ENCODE measurements at regions not wholly inside any gene's neighbourhood (a gene's known extent, or its start where the extent isn't known, plus 50 kb on each side); places are given as distances from the start of the nearest gene placed in this dataset.

DNA sequence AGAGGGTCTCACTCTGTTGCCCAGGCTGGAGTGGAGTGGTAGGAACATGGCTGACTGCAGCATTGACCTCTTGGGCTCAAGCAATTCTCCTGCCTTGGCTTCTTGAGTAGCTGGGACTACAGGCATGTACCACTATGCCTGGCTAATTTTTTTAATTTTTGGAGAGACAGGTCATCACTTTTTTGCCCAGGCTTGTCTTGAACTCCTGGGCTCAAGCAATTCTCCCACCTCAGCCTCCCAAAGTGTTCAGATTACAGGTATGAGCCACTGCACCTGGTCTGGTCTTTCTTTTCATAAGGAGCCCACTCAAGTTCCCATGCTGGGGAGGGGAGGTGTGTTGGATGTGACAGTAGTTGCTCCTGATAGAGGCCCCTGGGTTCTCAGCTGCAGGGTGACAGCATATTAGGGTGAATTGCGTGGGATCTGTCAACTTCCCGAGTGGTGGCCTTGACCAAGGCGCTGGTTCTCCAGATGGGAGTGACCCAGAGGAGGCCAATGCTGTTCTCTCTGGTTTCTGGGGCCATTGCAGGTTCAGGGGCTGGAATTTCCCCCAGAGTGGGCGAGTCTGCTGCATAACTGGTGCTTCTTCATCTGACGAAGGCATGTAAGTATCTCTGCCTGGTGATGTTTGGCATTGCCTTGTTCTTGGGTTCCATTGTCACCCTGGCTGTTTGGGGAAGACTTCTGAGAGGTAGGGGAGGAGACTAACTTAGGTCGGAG lies 52.4 kb upstream of the ESRRB start:
- ATAC-seq: no peak
- H3K9me3 Mint-ChIP-seq: no peaks in the 10 kb centered on the region
- no peak overlapping the region for H3K27ac Mint-ChIP-seq
- no peaks in the 10 kb centered on the region for H3K36me3 Mint-ChIP-seq
- DNase-seq (ENCODE audit: low spot score in 2 of 2): no peak

DNA sequence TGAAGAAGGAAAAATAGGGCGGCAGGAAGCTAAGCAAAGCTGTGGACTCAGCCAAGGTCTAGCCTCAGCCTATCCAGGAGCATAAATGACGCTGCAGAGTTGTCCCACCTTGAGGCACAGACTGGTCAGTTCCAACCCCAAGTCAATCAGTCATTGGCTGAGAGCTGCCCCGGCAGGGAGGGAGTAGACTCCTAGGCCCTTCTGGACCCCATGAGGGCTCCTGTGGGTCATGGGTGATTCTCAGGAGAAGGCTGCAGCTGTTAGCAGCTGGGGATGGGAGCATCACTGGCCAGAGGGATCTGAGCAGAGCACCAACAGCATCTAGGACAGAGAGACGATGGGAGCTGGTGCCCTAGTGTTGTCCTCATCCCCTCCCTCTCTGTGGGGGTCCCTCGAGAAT lies 51.8 kb upstream of the ESRRB start:
- H3K36me3 Mint-ChIP-seq: no peaks in the 10 kb centered on the region
- ATAC-seq (no peak), DNase-seq (ENCODE audit: low spot score in 2 of 2) (no peak)
- no peaks in the 10 kb centered on the region for H3K9me3 Mint-ChIP-seq
- H3K27ac Mint-ChIP-seq: no peak overlapping the region

Measured in activated naive CD4-positive, alpha-beta T cell treated with anti-CD3 and anti-CD28 coated beads, Interleukin-2, amount 50 U/mL, for 72 hours (primary cell).